ENCODE measurements at regions not wholly inside any gene's neighbourhood (a gene's known extent, or its start where the extent isn't known, plus 50 kb on each side); places are given as distances from the start of the nearest gene placed in this dataset.
A peak's percentile ranks its signal among the peaks of the same experiment; 100 is the strongest.

DNA sequence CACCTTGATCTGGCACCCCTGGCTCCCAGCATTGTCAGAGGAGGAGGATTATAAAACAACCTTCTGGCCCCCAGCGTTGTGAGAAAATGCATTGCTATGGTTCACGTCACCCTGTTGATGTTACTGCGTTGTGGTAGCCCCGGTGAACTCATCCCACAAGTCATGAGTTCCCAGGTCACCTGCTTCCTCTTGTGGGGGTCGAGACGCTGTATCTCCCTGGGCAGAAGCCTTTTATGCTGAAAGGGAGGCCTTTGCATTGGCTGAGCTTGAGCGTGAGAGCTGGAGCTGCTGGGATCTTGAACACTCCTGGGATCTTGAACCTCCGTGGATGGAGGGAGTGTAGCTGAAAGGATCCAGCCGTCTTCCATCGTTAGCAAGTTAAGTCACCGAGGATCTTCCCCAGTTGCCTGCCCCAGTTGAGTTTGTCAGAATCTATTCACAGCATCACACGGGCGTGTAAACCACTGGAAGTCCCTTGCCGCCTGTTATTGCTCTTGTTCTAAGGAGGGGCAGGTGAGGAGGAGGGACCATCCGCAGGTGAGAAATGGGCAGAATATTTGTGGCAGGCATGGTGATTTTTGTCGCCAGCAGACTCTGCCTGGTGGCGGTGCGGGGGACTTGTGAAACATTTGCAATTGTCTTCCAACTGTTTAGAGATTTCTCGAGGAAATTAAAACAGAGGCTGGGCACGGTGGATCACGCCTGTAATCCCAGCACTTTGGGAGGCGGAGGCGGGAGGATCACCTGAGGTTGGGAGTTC is 299.9 kb downstream of the ASMT start:
- no peaks in the 10 kb centered on the region for H3K27me3 ChIP-seq
- H3K27ac ChIP-seq = no peak overlapping the region
- intact Hi-C loops (cut with DNase I) = no loop called here
- DNase-seq (no peak), ATAC-seq (no peak)
- H3K4me3 ChIP-seq = no peak overlapping the region
- TF ChIP-seq, protein P1, sequence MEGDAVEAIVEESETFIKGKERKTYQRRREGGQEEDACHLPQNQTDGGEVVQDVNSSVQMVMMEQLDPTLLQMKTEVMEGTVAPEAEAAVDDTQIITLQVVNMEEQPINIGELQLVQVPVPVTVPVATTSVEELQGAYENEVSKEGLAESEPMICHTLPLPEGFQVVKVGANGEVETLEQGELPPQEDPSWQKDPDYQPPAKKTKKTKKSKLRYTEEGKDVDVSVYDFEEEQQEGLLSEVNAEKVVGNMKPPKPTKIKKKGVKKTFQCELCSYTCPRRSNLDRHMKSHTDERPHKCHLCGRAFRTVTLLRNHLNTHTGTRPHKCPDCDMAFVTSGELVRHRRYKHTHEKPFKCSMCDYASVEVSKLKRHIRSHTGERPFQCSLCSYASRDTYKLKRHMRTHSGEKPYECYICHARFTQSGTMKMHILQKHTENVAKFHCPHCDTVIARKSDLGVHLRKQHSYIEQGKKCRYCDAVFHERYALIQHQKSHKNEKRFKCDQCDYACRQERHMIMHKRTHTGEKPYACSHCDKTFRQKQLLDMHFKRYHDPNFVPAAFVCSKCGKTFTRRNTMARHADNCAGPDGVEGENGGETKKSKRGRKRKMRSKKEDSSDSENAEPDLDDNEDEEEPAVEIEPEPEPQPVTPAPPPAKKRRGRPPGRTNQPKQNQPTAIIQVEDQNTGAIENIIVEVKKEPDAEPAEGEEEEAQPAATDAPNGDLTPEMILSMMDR (IDR thresholded peaks at IDR 0.05) = no peak
- peaks cover 0 to 12% (median 0%) of the 10 kb centered on the region in 11 donors for H3K9me3 ChIP-seq
- H3K4me1 ChIP-seq = no peaks in the 10 kb centered on the region
- H3K36me3 ChIP-seq = no peaks in the 10 kb centered on the region
- WGBS, 2 donors = 72 to 74% methylated on average over 23 of the region's 23 CpGs

DNA sequence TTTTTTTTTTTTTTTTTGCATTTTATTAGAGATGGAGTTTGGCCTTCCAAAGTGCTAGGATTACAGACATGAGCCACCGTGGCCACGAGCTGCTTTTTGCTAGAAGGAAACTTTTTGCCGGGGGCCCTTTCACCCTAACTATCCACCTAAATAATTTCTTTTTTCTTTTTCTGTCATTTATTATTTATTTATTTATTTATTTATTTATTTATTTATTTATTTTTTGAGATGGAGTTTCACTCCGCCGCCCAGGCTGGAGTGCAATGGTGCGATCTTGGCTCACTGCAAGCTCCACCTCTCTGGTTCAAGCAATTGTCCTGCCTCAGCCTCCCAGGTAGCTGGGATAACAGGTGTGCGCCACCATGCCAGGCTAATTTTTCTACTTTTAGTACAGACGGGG is 303.9 kb downstream of the ASMT start:
- 96 to 97% methylated on average over 8 of the region's 8 CpGs for WGBS, 2 donors
- ATAC-seq (no peak), DNase-seq (no peak)
- intact Hi-C loops (cut with DNase I) = no loop called here
- H3K36me3 ChIP-seq = no peaks in the 10 kb centered on the region
- no peaks in the 10 kb centered on the region for H3K4me1 ChIP-seq
- peaks cover 0 to 4% (median 0%) of the 10 kb centered on the region in 7 donors for H3K27me3 ChIP-seq
- TF ChIP-seq, protein P1 (IDR thresholded peaks at IDR 0.05) = no peak
- no peak overlapping the region for H3K27ac ChIP-seq
- H3K9me3 ChIP-seq = peaks cover 0 to 12% (median 0%) of the 10 kb centered on the region in 11 donors
- no peak overlapping the region for H3K4me3 ChIP-seq

DNA sequence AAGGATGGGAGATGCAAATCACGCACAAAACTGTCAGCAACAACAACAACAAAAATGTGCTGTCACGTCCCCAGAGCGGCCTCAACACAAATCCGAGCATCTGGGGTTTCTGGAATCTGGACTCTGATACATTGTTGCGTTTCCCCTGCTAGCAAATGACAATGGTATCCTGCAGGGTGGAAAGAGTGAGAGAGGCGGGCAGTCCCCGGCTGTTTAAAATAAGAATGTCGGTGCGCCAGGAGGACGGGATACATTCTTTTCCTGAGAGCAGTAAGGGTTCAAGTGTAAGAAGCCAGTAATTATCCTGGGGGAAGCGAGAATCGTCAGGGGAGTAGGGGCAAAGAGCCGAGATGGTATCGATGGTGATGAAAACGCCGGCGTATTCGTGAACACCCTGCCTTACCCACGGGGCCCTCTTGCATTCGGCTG is 310.2 kb downstream of the ASMT start:
- WGBS, 2 donors = 4 to 5% methylated on average over 20 of the region's 20 CpGs
- Histone ChIP-seq H3K27ac (no peak overlapping the region), H3K4me3 (peak overlapping the region in 1 of 10 donors; percentile 19), H3K4me1 (no peaks in the 10 kb centered on the region), H3K27me3 (peaks cover 0 to 20% (median 0%) of the 10 kb centered on the region in 7 donors), H3K9me3 (no peaks in the 10 kb centered on the region), H3K36me3 (no peaks in the 10 kb centered on the region)
- ATAC-seq (no peak), DNase-seq (no peak)
- TF ChIP-seq, protein P1 (IDR thresholded peaks at IDR 0.05) = no peak
- intact Hi-C loops (cut with DNase I) = no loop called here

DNA sequence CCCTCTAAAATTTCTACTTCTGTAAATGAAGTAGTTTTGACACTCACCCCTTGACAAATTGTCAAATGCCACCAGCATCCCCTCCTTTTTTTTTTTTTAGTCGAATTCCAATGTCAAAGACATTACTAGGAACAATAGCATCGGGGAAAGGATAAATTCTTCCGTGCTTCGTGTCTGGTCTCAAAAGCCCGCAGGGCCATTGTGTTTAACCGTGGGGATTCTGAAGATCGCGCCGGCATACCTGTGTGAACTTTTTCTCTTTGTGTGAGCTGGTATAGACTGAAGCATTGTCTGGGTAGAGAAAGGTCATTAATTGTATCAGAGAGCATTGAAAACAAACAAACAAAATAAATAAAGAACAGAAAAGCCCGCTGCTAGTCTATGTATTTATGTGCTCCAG is 313.9 kb downstream of the ASMT start:
- TF ChIP-seq, protein P1 (IDR thresholded peaks at IDR 0.05) = no peak
- DNase-seq (no peak), ATAC-seq (no peak)
- Histone ChIP-seq H3K4me1 (peaks cover 0 to 9% (median 0%) of the 10 kb centered on the region in 9 donors), H3K27ac (no peak overlapping the region), H3K27me3 (peaks cover 0 to 16% (median 0%) of the 10 kb centered on the region in 7 donors), H3K9me3 (no peaks in the 10 kb centered on the region), H3K4me3 (no peak overlapping the region), H3K36me3 (no peaks in the 10 kb centered on the region)
- intact Hi-C loops (cut with DNase I) = no loop called here
- 87 to 91% methylated on average over 10 of the region's 10 CpGs for WGBS, 2 donors
